ENCODE measurements at regions not wholly inside any gene's neighbourhood (a gene's known extent, or its start where the extent isn't known, plus 50 kb on each side); places are given as distances from the start of the nearest gene placed in this dataset.

DNA sequence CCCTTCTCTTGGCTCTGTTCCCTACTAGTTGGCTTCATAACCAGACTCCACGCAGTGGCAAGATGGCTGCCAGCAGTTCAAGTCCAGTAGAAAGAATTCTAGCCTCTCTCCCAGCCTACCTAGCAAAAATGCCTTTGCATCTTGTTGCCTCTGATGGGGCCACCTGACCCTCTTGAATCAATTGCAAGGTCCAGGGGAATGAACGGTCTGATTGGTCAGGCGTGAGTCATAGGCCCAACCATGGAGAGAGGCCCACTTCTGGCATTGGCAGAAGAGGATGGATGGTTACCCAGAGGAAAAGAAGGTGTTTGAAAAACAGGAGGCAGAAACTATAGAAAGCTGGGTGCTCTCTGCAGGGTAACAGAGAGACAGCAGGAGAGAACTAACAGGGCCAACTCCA lies 622.6 kb downstream of the CCDC171 start:
- no peaks in the 10 kb centered on the region for H3K4me1 ChIP-seq
- no peak overlapping the region for H3K27ac ChIP-seq

DNA sequence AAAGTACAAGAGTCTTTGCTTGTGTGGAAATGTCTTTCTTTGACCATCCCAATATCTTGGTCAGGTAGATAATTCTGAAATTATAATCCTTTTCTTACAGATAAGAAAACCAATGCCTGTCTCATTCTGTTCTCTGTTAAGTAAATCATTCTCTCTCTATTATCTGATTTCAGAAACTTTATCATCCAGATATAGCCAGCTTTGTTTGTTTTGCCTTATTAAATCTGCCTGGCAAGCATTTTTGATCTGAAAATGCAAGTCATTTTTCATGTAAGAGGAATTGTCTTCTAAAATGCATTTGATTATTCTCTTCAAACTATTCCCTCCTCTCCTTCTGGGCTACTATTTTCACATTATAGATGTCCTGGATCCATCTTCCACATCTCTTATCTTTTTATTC lies 625.5 kb downstream of the CCDC171 start:
- Histone ChIP-seq H3K36me3 (no peaks in the 10 kb centered on the region), H3K9me3 (no peaks in the 10 kb centered on the region), H3K27ac (no peak overlapping the region), H3K4me3 (replicated peaks in 1 of 3) (no peak overlapping the region), H3K27me3 (no peaks in the 10 kb centered on the region), H3K4me1 (no peaks in the 10 kb centered on the region)
- no peak for TF ChIP-seq CTCF (IDR thresholded peaks at IDR 0.05)
- no peak for TF ChIP-seq POLR2A (IDR thresholded peaks at IDR 0.05)
- DNase-seq = no peak
- intact Hi-C loops (cut with DNase I) = no loop called here

More for the DNA sequence above, 622.6 kb downstream of the CCDC171 start:
- 66 to 84% methylated on average over 3 of the region's 3 CpGs for WGBS, 2 donors
- intact Hi-C loops (cut with DNase I) = no loop called here
- Histone ChIP-seq H3K4me3 (replicated peaks in 1 of 3) (no peak overlapping the region), H3K9me3 (no peaks in the 10 kb centered on the region), H3K27me3 (no peaks in the 10 kb centered on the region), H3K36me3 (no peaks in the 10 kb centered on the region)
- TF ChIP-seq POLR2A (IDR thresholded peaks at IDR 0.05) (no peak), CTCF (IDR thresholded peaks at IDR 0.05) (no peak)
- DNase-seq = no peak

DNA sequence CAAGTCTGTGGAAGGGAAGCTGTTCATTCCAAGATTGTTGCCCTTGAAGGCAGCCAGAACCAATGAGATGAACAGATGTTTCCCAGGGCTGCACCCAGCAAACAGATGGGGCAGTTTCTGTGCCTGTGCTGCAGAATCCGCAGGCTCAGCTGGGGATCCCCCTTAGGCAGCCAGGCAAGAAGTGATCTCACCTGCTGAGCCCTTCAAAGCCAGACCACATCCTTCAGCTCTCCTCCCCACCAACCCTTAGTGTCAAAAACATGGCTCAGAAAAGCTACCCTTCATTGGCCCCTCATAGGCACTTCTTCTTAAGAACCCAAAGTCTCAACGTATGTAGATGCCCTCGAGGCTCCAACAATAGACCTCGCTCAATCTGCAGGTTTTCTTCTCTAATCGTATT lies 626.7 kb downstream of the CCDC171 start:
- no peak for DNase-seq
- H3K4me3 ChIP-seq (replicated peaks in 1 of 3) = no peak overlapping the region
- TF ChIP-seq POLR2A (IDR thresholded peaks at IDR 0.05) (no peak), CTCF (IDR thresholded peaks at IDR 0.05) (no peak)
- H3K27ac ChIP-seq = no peak overlapping the region
- H3K36me3 ChIP-seq = no peaks in the 10 kb centered on the region
- no peaks in the 10 kb centered on the region for H3K27me3 ChIP-seq
- H3K4me1 ChIP-seq = no peaks in the 10 kb centered on the region
- 85 to 89% methylated on average over 4 to 5 of the region's 5 CpGs for WGBS, 2 donors
- intact Hi-C loops (cut with DNase I) = no loop called here
- H3K9me3 ChIP-seq = no peaks in the 10 kb centered on the region

DNA sequence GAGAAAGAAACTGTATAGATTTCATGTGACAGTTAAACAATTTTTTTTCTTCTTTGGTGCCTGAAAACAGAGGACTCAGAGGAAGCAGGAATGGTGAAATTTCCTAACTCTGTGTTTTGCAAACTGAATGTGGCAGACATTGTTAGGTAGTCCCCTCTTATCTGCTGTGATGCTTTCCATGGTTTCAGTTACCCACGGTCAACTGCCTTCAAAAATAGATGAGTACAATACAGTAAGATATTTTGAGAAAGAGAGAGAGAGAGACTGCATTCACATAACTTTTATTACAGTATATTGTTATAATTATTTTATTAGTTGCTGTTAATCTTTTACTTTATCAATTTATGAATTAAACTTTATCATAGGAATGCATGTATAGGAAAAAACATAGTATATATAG lies 627.2 kb downstream of the CCDC171 start:
- Histone ChIP-seq H3K9me3 (no peaks in the 10 kb centered on the region), H3K4me1 (no peaks in the 10 kb centered on the region), H3K4me3 (replicated peaks in 1 of 3) (no peak overlapping the region), H3K27ac (no peak overlapping the region), H3K36me3 (no peaks in the 10 kb centered on the region), H3K27me3 (no peaks in the 10 kb centered on the region)
- TF ChIP-seq POLR2A (IDR thresholded peaks at IDR 0.05) (no peak), CTCF (IDR thresholded peaks at IDR 0.05) (no peak)
- WGBS, 2 donors = 79 to 94% methylated on average over 1 of the region's 1 CpG
- intact Hi-C loops (cut with DNase I) = no loop called here
- no peak for DNase-seq

DNA sequence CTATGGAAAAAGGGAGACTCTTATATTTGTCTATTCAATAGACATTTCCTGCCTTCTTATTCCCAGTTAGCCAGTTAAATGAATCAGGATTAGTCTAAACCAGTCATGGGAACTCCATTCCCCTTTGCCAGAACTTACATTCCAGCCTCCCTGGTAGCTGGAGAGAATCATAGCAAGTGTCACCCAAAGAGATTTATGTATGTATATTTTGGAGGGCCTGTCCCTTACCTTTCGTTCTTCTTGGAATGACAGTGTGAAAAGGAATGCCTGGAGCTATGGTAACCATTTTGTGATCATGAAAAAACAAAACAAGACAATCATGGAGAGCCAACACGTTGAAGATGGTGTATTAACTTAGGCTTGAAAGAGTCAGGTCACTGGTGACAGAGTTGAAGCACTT lies 627.7 kb downstream of the CCDC171 start:
- Histone ChIP-seq H3K9me3 (no peaks in the 10 kb centered on the region), H3K27me3 (no peaks in the 10 kb centered on the region), H3K36me3 (no peaks in the 10 kb centered on the region), H3K4me1 (no peaks in the 10 kb centered on the region), H3K4me3 (replicated peaks in 1 of 3) (no peak overlapping the region), H3K27ac (no peak overlapping the region)
- intact Hi-C loops (cut with DNase I) = no loop called here
- TF ChIP-seq POLR2A (IDR thresholded peaks at IDR 0.05) = no peak
- no peak for DNase-seq
- 41 to 54% methylated on average over 2 of the region's 2 CpGs for WGBS, 2 donors

DNA sequence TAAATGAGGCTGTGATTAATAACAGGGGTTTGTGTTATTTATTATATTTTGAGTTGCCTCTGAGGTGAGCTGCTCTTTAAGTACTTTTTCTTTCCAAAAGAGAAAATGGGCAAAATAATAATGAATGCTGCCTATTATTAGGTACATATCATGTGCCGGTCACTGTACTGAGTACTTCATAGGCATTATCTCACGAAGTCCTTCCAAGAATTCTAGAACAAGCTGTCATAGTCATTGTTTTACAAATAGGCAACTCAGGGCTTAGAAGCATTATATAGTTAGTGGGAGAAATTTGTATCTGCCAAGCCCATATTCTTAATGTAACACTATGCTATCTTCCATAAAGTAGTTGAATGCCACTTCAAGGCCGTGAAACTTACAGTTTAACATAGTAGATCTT lies 628.7 kb downstream of the CCDC171 start:
- no peak for DNase-seq
- Histone ChIP-seq H3K4me3 (replicated peaks in 1 of 3) (no peak overlapping the region), H3K27me3 (no peaks in the 10 kb centered on the region), H3K4me1 (no peaks in the 10 kb centered on the region), H3K27ac (no peak overlapping the region), H3K9me3 (no peaks in the 10 kb centered on the region), H3K36me3 (no peaks in the 10 kb centered on the region)
- intact Hi-C loops (cut with DNase I) = no loop called here
- TF ChIP-seq CTCF (IDR thresholded peaks at IDR 0.05) (no peak), POLR2A (IDR thresholded peaks at IDR 0.05) (no peak)
- WGBS, 2 donors = 94 to 95% methylated on average over 3 of the region's 3 CpGs
